COLO668 (cell line): ENCODE measurements at regions not wholly inside any gene's neighbourhood (a gene's known extent, or its start where the extent isn't known, plus 50 kb on each side); places are given as distances from the start of the nearest gene placed in this dataset.

ENCODE experiments used
- DNase-seq: peaks from one replicate; lab custom pipeline; 2025; ENCODE audit not compliant: unreplicated experiment; lab: John Stamatoyannopoulos, UW

DNA sequence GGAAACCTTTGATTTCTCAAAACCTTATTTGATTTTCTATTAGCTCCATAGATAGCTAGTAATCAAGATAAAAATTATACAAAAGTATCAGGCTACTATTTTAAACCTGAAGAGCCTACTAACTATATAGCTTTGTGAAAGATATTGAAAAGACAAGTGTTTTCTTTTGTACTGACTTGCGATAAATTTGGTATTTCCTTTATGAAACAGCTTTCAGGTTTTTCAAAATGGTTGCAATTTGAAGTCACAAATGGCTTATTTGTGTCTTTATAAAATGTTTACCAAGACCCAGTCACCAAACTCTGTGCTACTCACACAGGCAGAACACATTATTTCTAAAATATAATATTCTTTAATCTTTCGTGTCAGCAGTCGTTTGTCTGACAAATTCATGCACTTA is 167.5 kb upstream of the ALCAM start:
- no peak for DNase-seq

GRCh38 chr3:105210141-105210540 is 156.6 kb upstream of the ALCAM start:
- DNase-seq, result no peak

DNA sequence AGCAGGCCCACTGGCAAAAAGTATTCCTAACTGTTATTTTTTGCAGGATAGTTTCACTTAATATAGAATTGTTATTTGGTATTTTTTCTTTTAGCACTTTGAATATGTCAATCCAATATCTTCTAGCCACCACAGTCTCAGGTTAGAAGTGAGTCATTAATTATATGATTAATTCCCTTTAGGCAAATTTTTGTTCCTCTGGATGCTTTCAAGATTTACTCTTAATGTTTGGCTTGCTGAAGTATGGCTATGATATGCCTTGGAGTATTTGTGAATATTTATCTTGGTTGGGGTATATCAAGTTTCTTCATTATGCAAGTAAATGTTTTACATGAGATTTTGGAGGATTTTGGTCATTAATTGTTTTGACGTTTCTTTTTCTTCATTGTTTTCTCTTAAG is 152.1 kb upstream of the ALCAM start:
- no peak for DNase-seq

GRCh38 chr3:105222568-105223093 is 144.1 kb upstream of the ALCAM start:
- no peak for DNase-seq

DNA sequence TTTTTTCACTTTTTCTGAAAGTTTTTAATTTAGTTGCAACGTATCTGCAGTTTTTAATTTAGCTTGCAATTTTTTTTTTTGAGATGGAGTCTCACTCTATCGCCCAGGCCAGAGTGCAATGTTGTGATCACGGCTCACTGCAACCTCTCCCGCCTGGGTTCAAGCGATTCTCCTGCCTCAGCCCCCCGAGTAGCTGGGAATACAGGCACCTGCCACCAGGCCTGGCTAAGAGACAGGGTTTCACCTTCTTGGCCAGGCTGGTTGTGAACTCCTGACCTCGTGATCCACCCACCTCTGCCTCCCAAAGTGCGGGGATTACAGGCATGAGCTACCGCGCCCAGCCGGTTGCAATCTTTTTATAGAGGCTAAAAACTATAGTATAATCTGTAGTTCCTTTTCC is 142.9 kb upstream of the ALCAM start:
- DNase-seq, result no peak

DNA sequence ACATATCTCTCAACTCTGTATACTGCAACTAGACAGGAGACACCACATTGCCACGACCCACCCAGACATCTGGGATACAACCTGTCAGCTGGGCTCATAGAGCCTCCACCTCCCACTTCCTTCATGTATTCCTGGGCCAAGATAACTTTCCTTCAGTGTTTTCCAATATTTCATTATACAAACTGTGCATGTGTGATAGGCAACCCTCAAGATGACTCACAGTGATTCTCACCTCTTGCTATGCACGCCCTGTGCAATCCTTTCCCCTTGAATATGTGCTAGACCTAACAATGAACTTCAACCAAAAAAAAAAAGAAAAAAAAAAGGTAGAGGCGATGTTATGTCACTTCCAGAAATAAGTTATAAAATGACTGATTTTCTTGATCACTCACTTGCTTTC is 138.0 kb upstream of the ALCAM start:
- DNase-seq, result no peak

- no peak for DNase-seq
Measured at GRCh38 chr3:105232553-105232952, 134.2 kb upstream of the ALCAM start.

- DNase-seq, result no peak
Measured at GRCh38 chr3:105233010-105233409, 133.7 kb upstream of the ALCAM start.

DNA sequence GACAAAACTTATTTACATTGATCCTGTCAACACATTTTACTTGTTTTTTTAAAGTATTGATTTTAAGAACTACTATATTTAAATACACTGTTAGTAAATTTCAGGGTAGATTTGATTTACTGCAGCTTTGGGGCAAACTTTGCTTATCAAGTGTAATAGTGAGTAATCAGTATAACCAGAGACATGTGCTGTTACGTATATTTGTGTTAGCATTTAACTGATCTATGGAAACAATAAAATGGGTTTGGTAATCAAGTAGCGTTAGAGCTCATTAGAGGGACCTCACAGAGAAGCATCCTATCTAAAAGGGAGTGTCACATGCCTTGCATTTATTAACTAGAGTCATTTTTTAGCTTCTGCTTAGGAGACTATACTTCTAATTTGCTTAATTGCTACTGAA is 131.5 kb upstream of the ALCAM start:
- DNase-seq, result no peak

DNA sequence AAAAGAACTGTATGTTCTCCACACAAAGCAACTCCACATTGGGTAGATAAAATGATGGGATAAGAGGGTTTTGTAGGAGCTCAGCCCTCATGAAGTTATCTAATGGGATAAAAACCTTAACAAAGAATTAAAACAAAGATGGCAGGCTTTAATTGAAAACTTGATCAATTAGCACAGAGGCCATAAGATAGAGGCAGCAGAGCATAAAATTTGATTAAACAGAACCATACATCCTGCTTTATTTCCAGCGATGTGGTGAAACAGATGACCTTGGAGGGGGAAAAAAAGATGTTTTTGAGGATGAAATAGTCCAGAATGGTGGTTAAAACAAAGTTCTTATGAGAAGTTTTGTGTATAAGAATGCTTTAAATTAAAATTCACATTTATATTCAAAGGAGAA is 130.9 kb upstream of the ALCAM start:
- no peak for DNase-seq

GRCh38 chr3:105238367-105238766 is 128.3 kb upstream of the ALCAM start:
- no peak for DNase-seq

- no peak for DNase-seq
Measured at GRCh38 chr3:105243076-105243475, 123.6 kb upstream of the ALCAM start.

DNA sequence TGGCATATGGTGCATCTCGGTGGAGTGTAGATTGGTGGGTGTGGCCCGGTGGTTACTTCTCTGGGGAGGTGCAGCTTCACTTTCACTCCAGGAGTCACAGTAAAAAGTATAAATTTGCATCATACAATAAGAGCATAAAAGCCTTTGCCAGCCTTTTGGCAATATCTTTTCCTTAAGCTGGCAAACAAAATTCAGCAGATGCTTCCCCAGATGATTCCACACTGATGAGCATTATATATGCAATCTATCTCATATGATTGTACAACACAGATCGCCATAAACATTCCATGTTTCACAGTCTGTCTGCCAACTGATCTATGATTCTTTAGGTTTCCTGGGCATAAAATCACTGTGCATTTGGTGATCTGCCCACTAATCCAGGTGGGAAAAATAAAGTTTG is 120.2 kb upstream of the ALCAM start:
- DNase-seq, result no peak

DNA sequence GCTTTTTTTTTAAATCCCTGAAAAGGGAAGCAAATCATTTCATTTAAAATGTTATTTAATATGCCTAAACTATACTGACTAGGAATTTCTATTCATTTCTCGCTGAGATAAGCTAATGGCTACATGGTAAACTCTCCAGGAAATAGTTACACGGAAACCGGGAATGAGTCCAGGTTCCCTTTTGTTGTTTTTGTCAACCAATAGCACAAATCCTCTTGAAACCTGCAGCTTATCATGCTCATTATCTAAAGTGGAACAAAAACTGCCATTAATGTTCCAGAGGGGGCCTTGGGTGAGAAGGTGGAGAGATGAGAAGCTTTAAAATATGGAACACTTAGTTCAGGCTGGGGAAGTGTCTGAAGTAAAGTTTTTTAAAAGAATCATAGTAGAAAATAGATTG is 113.5 kb upstream of the ALCAM start:
- DNase-seq, result no peak

- DNase-seq, result no peak
Measured at GRCh38 chr3:105254154-105254553, 112.6 kb upstream of the ALCAM start.

DNA sequence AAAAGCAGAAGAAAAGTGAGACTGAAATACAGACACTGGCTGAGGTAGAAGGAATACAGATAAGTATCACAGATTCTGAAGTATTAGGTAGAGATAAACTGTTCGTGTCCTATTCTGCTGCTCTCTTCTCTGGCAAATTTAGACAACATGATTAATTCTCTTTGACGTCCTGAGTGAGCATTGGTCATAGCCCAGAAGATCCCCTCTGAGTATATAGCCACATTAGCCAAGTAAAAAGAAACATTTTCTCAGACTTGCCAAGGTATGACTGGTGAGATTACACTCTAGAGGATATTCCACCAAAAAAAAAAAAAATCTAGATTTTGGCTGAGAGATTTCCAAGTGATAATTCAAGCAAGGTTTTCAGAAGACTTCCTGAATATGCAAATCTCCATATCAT is 111.4 kb upstream of the ALCAM start:
- DNase-seq, result no peak

- DNase-seq, result no peak
Measured at GRCh38 chr3:105259496-105259895, 107.2 kb upstream of the ALCAM start.

GRCh38 chr3:105260385-105260784 is 106.3 kb upstream of the ALCAM start:
- DNase-seq, result no peak

GRCh38 chr3:105274536-105274935 is 92.2 kb upstream of the ALCAM start:
- DNase-seq, result no peak

DNA sequence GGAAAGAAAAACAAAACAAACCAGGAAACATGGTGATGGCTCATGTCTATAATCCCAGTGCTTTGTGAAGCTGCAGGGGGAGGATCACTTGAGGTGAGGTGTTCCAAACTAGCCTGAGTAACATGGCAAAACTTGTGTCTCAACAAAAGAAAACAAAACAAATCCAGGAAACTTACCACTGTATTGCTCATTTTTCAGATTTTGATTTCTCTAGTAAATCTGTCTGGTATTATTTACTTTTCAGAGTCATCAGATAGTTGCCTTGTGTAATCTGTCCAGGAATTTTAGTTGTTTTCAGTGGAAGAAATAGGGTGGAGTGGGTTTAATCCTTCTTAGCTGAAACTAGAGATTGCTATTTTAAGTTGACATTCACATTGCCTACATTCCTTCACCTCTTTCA is 91.8 kb upstream of the ALCAM start:
- DNase-seq, result no peak

- DNase-seq, result no peak
Measured at GRCh38 chr3:105277656-105278055, 89.1 kb upstream of the ALCAM start.

DNA sequence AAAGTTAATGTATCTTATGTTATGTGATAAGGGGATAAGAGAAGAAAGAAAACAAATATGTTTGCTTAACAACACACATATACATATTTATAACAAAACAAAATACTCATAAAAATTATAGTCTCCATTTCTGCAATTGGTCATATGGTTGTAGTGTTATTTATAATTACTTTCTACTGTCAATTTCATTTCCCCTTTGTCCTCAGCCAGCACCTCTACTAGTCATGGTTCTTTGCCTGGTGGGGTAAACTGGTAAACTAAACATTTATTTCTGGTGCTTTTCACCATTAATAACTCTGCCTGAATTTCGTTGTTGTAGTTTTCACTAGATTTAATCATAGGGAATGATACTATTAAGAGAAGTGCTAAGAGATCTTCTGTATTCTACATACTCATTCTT is 88.0 kb upstream of the ALCAM start:
- no peak for DNase-seq

- no peak for DNase-seq
Measured at GRCh38 chr3:105281989-105282388, 84.7 kb upstream of the ALCAM start.

DNA sequence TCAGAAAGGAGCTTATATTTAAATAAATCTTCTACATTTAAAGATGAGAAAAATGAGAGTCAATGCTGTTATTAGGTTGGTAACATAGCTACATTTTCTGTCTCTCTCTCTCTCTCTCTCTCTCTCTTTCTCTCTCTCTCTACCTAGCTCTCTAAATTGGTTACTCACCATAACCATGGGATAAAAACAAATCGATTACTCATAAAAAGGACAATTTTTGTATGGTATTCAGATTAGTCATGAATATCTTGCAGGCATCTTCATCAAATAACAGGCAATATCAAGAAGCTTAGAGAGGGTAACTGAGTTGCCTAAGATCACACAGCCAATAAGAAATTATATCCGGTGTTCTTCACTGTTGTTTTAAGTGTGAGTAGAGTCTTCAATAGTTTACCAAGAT is 81.8 kb upstream of the ALCAM start:
- DNase-seq, result no peak
